Urothelium cell line (cell line): ENCODE measurements at regions not wholly inside any gene's neighbourhood (a gene's known extent, or its start where the extent isn't known, plus 50 kb on each side); places are given as distances from the start of the nearest gene placed in this dataset.
"Not testable (repeated sequence)": the region's sequence is repeated elsewhere in the genome, so short reads cannot be mapped to it uniquely, and the experiment has no call there.

Experiments used
- DNase-seq: peaks from one replicate; pipeline ENCODE4 v3.0.0; 2011; ENCODE audit warnings: low spot score, mixed read lengths
- FAIRE-seq: peaks from 2 replicates; lab custom pipeline; 2011; peaks lifted over from hg19 to GRCh38; lab: Jason Lieb, UNC

DNA sequence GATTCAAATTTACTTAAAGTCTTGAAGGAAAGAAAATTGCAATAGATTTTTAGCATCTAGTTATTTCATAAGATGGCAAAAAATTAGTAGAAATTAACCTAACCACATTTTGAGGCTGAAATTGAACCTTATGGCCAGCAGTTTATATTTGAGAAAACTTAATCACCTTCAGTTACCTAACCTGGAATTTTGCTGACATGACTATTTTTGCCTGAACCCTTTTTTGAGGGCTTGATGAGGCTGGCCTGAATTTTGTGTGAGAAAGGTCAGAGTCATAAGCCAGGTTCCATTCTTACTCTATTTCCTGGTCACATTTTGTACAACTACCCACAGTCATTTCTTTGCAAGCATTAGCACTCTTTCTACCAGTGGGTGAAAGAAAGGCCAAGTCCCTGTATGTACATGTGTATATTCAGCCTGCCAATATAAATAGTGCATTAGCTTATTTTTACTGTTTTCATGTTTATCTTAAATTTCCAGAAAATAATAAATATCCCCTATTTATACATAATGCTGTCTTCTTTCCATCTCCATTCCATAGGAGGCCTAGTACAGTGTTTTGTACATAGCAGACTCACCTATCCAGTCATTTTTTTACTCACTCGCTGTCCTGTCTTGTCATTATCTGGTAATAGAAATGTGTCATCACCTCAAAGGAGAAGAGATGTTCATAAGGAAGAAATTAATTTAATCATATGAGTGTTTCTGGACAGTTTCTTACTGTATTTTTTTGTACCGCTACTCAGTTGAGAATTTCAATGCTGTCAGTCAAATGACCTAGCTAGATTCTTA lies 108.4 kb upstream of the SGCD start:
- FAIRE-seq, result no peak
- no peak for DNase-seq

DNA sequence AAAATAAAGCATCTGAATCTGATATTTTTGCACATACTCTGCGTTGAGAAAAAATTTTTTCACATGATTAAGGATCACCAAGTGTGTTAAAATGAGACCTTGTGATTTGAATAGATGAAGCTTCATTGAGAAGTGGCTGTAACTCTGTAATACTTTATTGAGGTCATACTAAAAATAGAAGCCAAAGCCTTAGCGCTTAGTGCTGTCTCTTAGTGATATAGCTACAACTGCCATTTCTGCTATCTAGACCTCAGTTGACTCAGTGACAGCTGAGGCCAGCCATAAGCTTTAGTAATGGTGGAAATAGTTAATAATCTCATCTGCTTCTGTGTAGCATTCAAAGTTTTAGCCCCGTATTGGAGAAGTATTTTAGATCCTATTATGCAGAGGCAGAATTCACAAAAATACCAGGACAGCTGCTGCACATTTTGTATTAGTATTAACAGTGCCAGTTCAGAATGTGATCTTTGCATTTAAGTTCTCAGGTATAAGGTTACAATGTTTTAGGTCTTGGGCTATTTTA lies 107.4 kb upstream of the SGCD start:
- FAIRE-seq (no peak), DNase-seq (no peak)

GRCh38 chr5:156221816-156222215 lies 105.1 kb upstream of the SGCD start:
- FAIRE-seq (no peak), DNase-seq (no peak)

- no peak for FAIRE-seq
- no peak for DNase-seq
Observed at GRCh38 chr5:156223547-156223946, 103.4 kb upstream of the SGCD start.

DNA sequence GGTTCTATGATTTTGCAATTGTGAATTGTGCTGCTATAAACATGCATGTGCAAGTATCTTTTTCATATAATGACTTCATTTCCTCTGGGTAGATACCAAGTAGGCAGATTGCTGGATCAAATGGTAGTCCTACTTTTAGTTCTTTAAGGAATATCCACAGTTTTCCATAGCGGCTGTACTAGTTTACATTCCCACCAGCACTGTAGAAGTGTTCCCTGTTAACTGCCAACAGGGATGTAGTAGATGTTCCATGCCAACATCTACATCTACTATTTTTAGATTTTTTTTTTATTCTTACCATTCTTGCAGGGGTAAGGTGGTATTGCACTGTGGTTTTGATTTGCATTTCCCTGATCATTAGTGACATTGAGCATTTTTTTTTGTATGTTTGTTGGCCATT lies 100.5 kb upstream of the SGCD start:
- DNase-seq, FAIRE-seq: not testable (repeated sequence)

GRCh38 chr5:156230887-156231286 lies 96.1 kb upstream of the SGCD start:
- FAIRE-seq (no peak), DNase-seq (no peak)

DNA sequence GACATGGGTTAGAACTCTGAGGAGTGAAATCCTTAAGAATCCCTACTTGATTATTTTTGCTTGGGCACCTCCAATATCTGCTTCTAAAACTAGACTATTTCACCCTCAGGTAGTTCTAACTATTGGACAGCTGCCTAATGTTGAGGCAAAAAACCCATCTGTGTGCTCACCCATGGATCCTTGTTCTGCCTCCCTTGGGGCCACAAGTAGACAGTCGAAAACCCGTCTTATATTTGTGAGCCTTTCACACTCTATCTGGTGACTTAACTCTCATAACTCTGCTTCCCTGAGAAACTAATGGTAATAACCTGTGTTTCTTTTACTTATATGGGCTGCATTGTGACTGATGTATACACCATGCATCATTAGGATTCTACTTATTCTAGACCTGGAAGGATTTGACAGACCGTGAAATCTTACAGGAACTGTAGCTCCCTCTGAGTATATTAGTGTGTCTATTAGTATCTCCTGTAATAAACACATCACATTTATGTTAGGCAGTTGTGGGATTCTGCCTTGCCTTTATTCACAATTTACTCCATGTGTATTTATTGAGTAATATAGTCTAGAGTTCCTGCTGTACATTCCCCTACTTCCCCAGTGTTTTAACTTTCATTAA lies 94.6 kb upstream of the SGCD start:
- FAIRE-seq (no peak), DNase-seq (no peak)

- FAIRE-seq, result no peak
- DNase-seq, result no peak
Observed at GRCh38 chr5:156237361-156237760, 89.6 kb upstream of the SGCD start.

- FAIRE-seq (no peak), DNase-seq (no peak)
Observed at GRCh38 chr5:156239800-156240199, 87.2 kb upstream of the SGCD start.

DNA sequence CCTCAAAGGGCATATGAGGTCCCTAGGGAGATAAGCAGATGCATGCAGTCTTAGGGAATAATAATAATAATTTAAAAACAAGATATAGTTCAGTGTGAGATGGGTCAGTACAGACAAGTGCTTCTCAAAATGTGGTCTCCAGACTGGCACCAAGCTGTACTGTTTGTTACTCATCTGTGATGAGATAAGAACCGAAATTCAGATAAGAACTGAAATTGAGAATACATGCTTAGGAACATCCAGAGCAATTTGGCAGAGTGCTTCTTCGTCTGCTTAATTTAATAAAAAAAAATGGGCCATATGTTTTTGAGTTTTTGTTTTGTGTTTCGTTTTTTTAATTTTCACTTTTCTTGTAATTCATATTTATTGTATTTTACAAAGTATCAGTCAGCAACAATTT lies 86.5 kb upstream of the SGCD start:
- FAIRE-seq, result no peak
- DNase-seq, result no peak

- DNase-seq, result no peak
- FAIRE-seq, result no peak
Observed at GRCh38 chr5:156241266-156241665, 85.7 kb upstream of the SGCD start.

GRCh38 chr5:156245895-156246294 lies 81.1 kb upstream of the SGCD start:
- FAIRE-seq (no peak), DNase-seq (no peak)

DNA sequence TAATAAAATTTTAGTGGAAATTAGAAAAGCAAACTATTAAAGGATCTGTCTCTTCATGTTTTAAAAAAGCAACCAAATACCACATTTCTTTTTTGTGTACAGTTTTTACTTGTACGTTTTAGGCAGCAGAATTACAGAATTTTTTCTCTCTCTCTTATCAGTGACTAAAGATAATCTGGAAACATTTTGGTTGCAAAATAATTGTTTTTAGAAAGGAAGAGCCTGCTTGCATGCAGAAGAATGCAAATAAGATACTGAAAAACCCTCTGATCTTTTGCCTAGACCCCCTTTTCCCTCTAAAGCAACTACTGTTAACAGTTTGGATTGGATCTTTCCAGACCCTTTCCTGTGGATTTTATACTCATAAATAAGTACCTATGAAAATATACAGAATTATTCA lies 75.9 kb upstream of the SGCD start:
- FAIRE-seq, result no peak

DNA sequence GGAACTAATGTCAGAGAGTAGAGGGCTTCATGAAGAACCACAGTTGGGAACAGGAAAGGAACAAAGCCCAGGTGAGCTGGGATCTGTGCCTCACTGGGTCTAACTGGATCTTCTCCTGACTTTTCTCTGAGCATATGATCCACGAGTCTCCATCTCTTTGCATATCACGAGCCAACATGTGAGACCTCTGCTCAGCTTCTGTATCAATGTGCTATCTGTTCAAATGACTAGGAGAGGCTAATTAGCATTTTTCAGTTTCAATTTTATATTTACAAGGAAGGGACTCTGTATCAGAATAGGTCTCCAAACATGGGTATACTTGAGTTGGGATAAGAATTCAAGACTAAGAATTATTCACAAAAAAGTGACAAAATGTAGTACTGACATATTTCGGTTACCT lies 73.8 kb upstream of the SGCD start:
- FAIRE-seq (no peak), DNase-seq (no peak)

More for the DNA sequence above, 75.9 kb upstream of the SGCD start:
- no peak for DNase-seq

- DNase-seq, result no peak
- FAIRE-seq, result no peak
Observed at GRCh38 chr5:156254196-156254595, 72.8 kb upstream of the SGCD start.

GRCh38 chr5:156256642-156257041 lies 70.3 kb upstream of the SGCD start:
- FAIRE-seq (no peak), DNase-seq (no peak)

DNA sequence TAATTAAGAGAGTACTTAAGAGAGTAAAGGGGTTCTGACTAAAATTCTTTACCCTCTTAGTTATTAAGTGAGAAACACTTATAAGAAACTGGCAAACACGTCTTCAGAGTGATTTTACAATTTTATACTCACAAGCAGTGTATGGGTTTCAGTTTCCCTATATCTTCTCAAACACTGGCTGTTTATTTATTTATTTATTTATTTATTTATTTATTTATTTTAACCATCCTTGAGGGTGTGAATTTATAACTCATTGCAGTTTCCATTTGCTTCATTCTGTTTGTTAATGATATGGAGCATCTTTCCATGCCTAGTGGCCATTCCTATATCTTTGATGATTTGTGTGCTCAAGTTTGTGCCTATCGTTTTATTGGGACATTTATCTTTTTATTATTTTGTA lies 68.0 kb upstream of the SGCD start:
- DNase-seq (no peak), FAIRE-seq (no peak)

DNA sequence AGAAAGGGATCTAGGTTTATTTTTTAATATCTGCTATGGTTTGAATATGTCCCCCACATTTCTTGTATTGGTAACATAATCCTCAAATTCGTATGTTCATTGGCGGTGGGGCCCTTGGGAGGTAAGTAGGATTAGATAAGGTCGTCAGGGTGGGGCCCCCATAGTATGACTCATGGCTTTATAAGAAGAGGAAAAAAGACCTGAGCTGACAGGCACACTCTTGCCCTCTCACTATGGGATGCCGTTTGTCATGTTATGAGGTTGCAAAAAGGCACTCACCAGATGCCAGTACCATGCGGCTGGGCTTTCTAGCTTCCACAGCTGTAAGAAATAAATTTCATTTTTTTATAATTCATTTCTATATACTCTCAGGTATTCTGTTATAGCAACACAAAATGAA lies 67.3 kb upstream of the SGCD start:
- no peak for FAIRE-seq
- no peak for DNase-seq

DNA sequence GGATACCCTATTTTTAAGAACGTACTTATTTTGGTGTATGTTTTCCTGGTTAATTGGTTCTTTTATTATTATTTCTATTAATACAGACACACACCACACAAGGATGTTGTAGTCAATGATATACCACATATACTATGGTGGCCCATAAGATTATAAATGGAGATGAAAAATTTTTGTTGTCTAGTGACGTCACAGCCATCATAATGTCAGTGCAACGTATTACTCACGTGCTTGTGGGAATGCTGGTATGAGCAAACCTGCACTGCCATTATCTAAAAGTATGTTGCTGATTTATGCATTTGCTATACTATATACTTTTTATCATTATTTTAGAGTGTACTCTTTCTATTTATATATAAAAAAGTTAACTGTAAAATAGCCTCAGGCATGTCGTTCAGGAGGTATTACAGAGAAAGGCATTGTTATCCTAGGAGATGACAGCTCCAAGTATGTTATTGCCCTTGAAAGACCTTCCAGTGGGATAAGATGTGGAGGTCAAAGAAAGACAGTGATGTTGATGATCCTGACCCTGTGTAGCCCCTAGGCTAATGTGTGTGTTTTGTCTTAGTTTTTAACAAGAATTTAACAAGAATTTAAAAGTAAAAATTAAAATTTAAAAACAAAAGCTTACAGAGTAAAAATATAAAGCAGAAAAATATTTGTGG lies 65.6 kb upstream of the SGCD start:
- FAIRE-seq (no peak), DNase-seq (no peak)

- FAIRE-seq, result no peak
- no peak for DNase-seq
Observed at GRCh38 chr5:156271569-156271968, 55.4 kb upstream of the SGCD start.

DNA sequence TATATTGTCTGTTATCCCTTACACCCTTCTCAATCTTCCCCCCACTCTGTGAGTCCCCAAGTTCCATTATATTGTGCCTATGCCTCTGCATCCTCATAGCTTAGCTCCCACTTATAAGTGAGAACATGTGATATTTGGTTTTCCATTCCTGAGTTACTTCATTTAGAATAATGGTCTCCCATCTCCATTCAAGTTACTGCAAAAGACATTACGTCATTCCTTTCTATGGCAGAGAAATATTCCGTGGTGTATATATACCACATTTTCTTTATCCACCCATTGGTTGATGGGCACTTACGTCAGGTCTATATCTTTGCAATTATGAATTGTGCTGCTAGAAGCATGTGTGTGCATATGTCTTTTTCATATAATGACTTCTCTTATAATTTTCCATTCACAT lies 54.8 kb upstream of the SGCD start:
- DNase-seq, result no peak
- FAIRE-seq, result no peak

GRCh38 chr5:156273325-156273724 lies 53.6 kb upstream of the SGCD start:
- DNase-seq (no peak), FAIRE-seq (no peak)
